B cell (primary cell): ENCODE measurements at regions not wholly inside any gene's neighbourhood (a gene's known extent, or its start where the extent isn't known, plus 50 kb on each side); places are given as distances from the start of the nearest gene placed in this dataset.

ENCODE experiments used
- CTCF ChIP-seq: fragments of 200-600 bp; IDR thresholded peaks from one replicate; pipeline ENCODE4 v1.8.0; 2022; ENCODE audit warnings: antibody characterized with exemption, mild to moderate bottlenecking
- EZH2 ChIP-seq: IDR thresholded peaks from 2 replicates; pipeline ENCODE4 v1.6.1; 2012; ENCODE audit warnings: borderline replicate concordance, low read depth, mild to moderate bottlenecking, moderate library complexity, low read length; ENCODE audit not compliant: insufficient read depth, poor library complexity, severe bottlenecking

- TF ChIP-seq EZH2, result no peak
- TF ChIP-seq CTCF, result no peak
These were observed 159.7 kb upstream of the ZNF337 start for GRCh38 chr20:25856256-25856884.
